ENCODE measurements at regions not wholly inside any gene's neighbourhood (a gene's known extent, or its start where the extent isn't known, plus 50 kb on each side); places are given as distances from the start of the nearest gene placed in this dataset.

GRCh38 chr10:7042000-7042399 is 368.8 kb downstream of the SFMBT2 start:
- no peak for TF ChIP-seq CTCF (IDR thresholded peaks at IDR 0.05)
- TF ChIP-seq POLR2A (IDR thresholded peaks at IDR 0.05): no peak
- no peak for TF ChIP-seq POLR2AphosphoS5 (IDR thresholded peaks at IDR 0.05; ENCODE audit: insufficient read depth in 1 of 2, low read depth in 1 of 2)

Data from vagina (tissue), 2 donors.